H1 (cell line): ENCODE measurements at regions not wholly inside any gene's neighbourhood (a gene's known extent, or its start where the extent isn't known, plus 50 kb on each side); places are given as distances from the start of the nearest gene placed in this dataset.

Experiments used
- ATF2 ChIP-seq: IDR thresholded peaks from 2 replicates; pipeline ENCODE4 v1.6.1; 2012; ENCODE audit warnings: low read length, inconsistent platforms
- JUND ChIP-seq: IDR thresholded peaks from 2 replicates; pipeline ENCODE4 v1.6.1; 2011; ENCODE audit warnings: mild to moderate bottlenecking, improper control_type of control experiment, low read length

GRCh38 chr9:21576331-21577189, 94.4 kb upstream of the IFNE start (continued):
- TF ChIP-seq JUND (no peak), ATF2 (no peak)
